ENCODE measurements at regions not wholly inside any gene's neighbourhood (a gene's known extent, or its start where the extent isn't known, plus 50 kb on each side); places are given as distances from the start of the nearest gene placed in this dataset.

GRCh38 chr5:176736301-176736930 is 73.9 kb upstream of the UNC5A start:
- Histone ChIP-seq H3K9me3 (replicated peaks in 1 of 2; ENCODE audit: control insufficient read depth in 2 of 2, insufficient read depth in 1 of 2, low read depth in 1 of 2, low read length in 2 of 2) (no peaks in the 10 kb centered on the region), H2AK5ac (ENCODE audit: low read depth, low read length) (peak overlapping the region; percentile 67), H2BK120ac (ENCODE audit: low read depth, low read length) (no peak overlapping the region), H2BK12ac (ENCODE audit: low read length) (no peak overlapping the region), H3K27me3 (ENCODE audit: control insufficient read depth in 3 of 3, insufficient read depth in 3 of 3, low read depth in 1 of 3, low read length in 3 of 3) (peaks cover 0 to 58% (median 0%) of the 10 kb centered on the region in 3 experiments), H3K23ac (ENCODE audit: low read depth, low read length, poor library complexity) (peak overlapping the region; percentile 35), H2AFZ (ENCODE audit: low read length) (no peak overlapping the region), H3K4me1 (ENCODE audit: control insufficient read depth in 2 of 2, insufficient read depth in 1 of 2, low read depth in 1 of 2, low read length in 2 of 2) (peaks cover 4 to 28% of the 10 kb centered on the region in 2 donors), H3K9ac (ENCODE audit: low read depth, low read length, poor library complexity) (no peak overlapping the region), H2BK15ac (ENCODE audit: low read length) (no peak overlapping the region), H3K14ac (ENCODE audit: low read length) (no peak overlapping the region), H3K4me3 (ENCODE audit: low read length in 2 of 2) (no peak overlapping the region), H3K18ac (ENCODE audit: low read length) (peak overlapping the region; percentile 60), H3K4ac (ENCODE audit: low read length) (no peak overlapping the region), H3K36me3 (replicated peaks in 1 of 2; ENCODE audit: control insufficient read depth in 2 of 2, insufficient read depth in 2 of 2, low read length in 2 of 2) (no peaks in the 10 kb centered on the region), H3K4me2 (ENCODE audit: insufficient read depth, low read length, poor library complexity, severe bottlenecking) (no peak overlapping the region), H2BK5ac (ENCODE audit: low read length) (no peak overlapping the region), H3K79me1 (ENCODE audit: low read depth, low read length) (no peaks in the 10 kb centered on the region), H4K8ac (ENCODE audit: low read depth, low read length) (no peak overlapping the region), H4K91ac (ENCODE audit: low read depth, low read length, poor library complexity) (no peak overlapping the region), H3K27ac (replicated peaks; ENCODE audit: low read length) (no peak overlapping the region)
- WGBS, 2 donors (ENCODE audit: extremely low coverage in 2 of 2, insufficient read length in 2 of 2, insufficient replicate concordance in 1 of 2) = no CpG with 5 or more reads among the region's 10 CpGs
- no peak for DNase-seq (ENCODE audit: low spot score)

- H2BK120ac ChIP-seq (ENCODE audit: low read depth, low read length) = no peak overlapping the region
- no peak for DNase-seq (ENCODE audit: low spot score)
- H2AFZ ChIP-seq (ENCODE audit: low read length) = no peak overlapping the region
- H2BK5ac ChIP-seq (ENCODE audit: low read length) = no peak overlapping the region
- H3K27ac ChIP-seq (replicated peaks; ENCODE audit: low read length) = no peak overlapping the region
- no peak overlapping the region for H4K8ac ChIP-seq (ENCODE audit: low read depth, low read length)
- no peaks in the 10 kb centered on the region for H3K36me3 ChIP-seq (replicated peaks in 1 of 2; ENCODE audit: control insufficient read depth in 2 of 2, insufficient read depth in 2 of 2, low read length in 2 of 2)
- H3K4me3 ChIP-seq (ENCODE audit: low read length in 2 of 2) = no peak overlapping the region
- no peak overlapping the region for H3K23ac ChIP-seq (ENCODE audit: low read depth, low read length, poor library complexity)
- peaks cover 0 to 58% (median 0%) of the 10 kb centered on the region in 3 experiments for H3K27me3 ChIP-seq (ENCODE audit: control insufficient read depth in 3 of 3, insufficient read depth in 3 of 3, low read depth in 1 of 3, low read length in 3 of 3)
- no peaks in the 10 kb centered on the region for H3K9me3 ChIP-seq (replicated peaks in 1 of 2; ENCODE audit: control insufficient read depth in 2 of 2, insufficient read depth in 1 of 2, low read depth in 1 of 2, low read length in 2 of 2)
- no peak overlapping the region for H4K91ac ChIP-seq (ENCODE audit: low read depth, low read length, poor library complexity)
- no peak overlapping the region for H3K9ac ChIP-seq (ENCODE audit: low read depth, low read length, poor library complexity)
- H2BK15ac ChIP-seq (ENCODE audit: low read length) = no peak overlapping the region
- no peak overlapping the region for H3K14ac ChIP-seq (ENCODE audit: low read length)
- peak overlapping the region; percentile 78 for H2AK5ac ChIP-seq (ENCODE audit: low read depth, low read length)
- peak overlapping the region; percentile 76 for H3K18ac ChIP-seq (ENCODE audit: low read length)
- H3K4ac ChIP-seq (ENCODE audit: low read length) = no peak overlapping the region
- H3K4me2 ChIP-seq (ENCODE audit: insufficient read depth, low read length, poor library complexity, severe bottlenecking) = no peak overlapping the region
- H2BK12ac ChIP-seq (ENCODE audit: low read length) = peak overlapping the region; percentile 51
- no CpG with 5 or more reads among the region's 11 CpGs for WGBS, 2 donors (ENCODE audit: extremely low coverage in 2 of 2, insufficient read length in 2 of 2, insufficient replicate concordance in 1 of 2)
- H3K4me1 ChIP-seq (ENCODE audit: control insufficient read depth in 2 of 2, insufficient read depth in 1 of 2, low read depth in 1 of 2, low read length in 2 of 2) = peaks cover 4 to 28% of the 10 kb centered on the region in 2 donors
- no peaks in the 10 kb centered on the region for H3K79me1 ChIP-seq (ENCODE audit: low read depth, low read length)
Measured at GRCh38 chr5:176736931-176737745, 73.2 kb upstream of the UNC5A start.

GRCh38 chr5:176737746-176738636 is 72.4 kb upstream of the UNC5A start:
- Histone ChIP-seq H3K9ac (ENCODE audit: low read depth, low read length, poor library complexity) (no peak overlapping the region), H3K14ac (ENCODE audit: low read length) (no peak overlapping the region), H2BK5ac (ENCODE audit: low read length) (no peak overlapping the region), H3K79me1 (ENCODE audit: low read depth, low read length) (no peaks in the 10 kb centered on the region), H4K91ac (ENCODE audit: low read depth, low read length, poor library complexity) (no peak overlapping the region), H3K27me3 (ENCODE audit: control insufficient read depth in 3 of 3, insufficient read depth in 3 of 3, low read depth in 1 of 3, low read length in 3 of 3) (peaks cover 0 to 58% (median 0%) of the 10 kb centered on the region in 3 experiments), H3K9me3 (replicated peaks in 1 of 2; ENCODE audit: control insufficient read depth in 2 of 2, insufficient read depth in 1 of 2, low read depth in 1 of 2, low read length in 2 of 2) (no peaks in the 10 kb centered on the region), H3K36me3 (replicated peaks in 1 of 2; ENCODE audit: control insufficient read depth in 2 of 2, insufficient read depth in 2 of 2, low read length in 2 of 2) (no peaks in the 10 kb centered on the region), H2BK15ac (ENCODE audit: low read length) (no peak overlapping the region), H3K27ac (replicated peaks; ENCODE audit: low read length) (no peak overlapping the region), H3K18ac (ENCODE audit: low read length) (peak overlapping the region; percentile 6), H2AFZ (ENCODE audit: low read length) (no peak overlapping the region), H4K8ac (ENCODE audit: low read depth, low read length) (no peak overlapping the region), H3K4ac (ENCODE audit: low read length) (no peak overlapping the region), H2BK120ac (ENCODE audit: low read depth, low read length) (no peak overlapping the region), H3K23ac (ENCODE audit: low read depth, low read length, poor library complexity) (no peak overlapping the region), H3K4me2 (ENCODE audit: insufficient read depth, low read length, poor library complexity, severe bottlenecking) (no peak overlapping the region), H3K4me1 (ENCODE audit: control insufficient read depth in 2 of 2, insufficient read depth in 1 of 2, low read depth in 1 of 2, low read length in 2 of 2) (peaks cover 4 to 23% of the 10 kb centered on the region in 2 donors), H2AK5ac (ENCODE audit: low read depth, low read length) (peak overlapping the region; percentile 57), H3K4me3 (ENCODE audit: low read length in 2 of 2) (no peak overlapping the region), H2BK12ac (ENCODE audit: low read length) (no peak overlapping the region)
- WGBS, 2 donors (ENCODE audit: extremely low coverage in 2 of 2, insufficient read length in 2 of 2, insufficient replicate concordance in 1 of 2) = no CpG with 5 or more reads among the region's 21 CpGs
- no peak for DNase-seq (ENCODE audit: low spot score)
